HCT116 (cell line): ENCODE measurements at regions not wholly inside any gene's neighbourhood (a gene's known extent, or its start where the extent isn't known, plus 50 kb on each side); places are given as distances from the start of the nearest gene placed in this dataset.

ENCODE experiments used
- ATAC-seq: fragments of 200-7000 bp; cut with Tn5 transposase; 2 replicates; pipeline ENCODE4 v1.9.1; 2020; ENCODE audit warnings: mild to moderate bottlenecking, moderate library complexity
- BruUV-seq: library from RNA; stranded (reverse); fragments of 400-500 nt; replicated peaks from 2 replicates; lab custom pipeline; 2021; lab: Mats Ljungman, UMichigan
- CTCF ChIA-PET: fragments of 300-600 bp; sonication (Branson Sonifier 250); formaldehyde crosslinking; loops from one replicate; lab custom pipeline; 2021; ENCODE audit warnings: antibody characterized with exemption; lab: Charles Lee
- POLR2A ChIA-PET: fragments of 300-600, 350-600 bp; sonication (Branson Sonifier 250); formaldehyde crosslinking; loops from one replicate; lab custom pipeline; 2021; ENCODE audit warnings: antibody characterized with exemption; lab: Charles Lee
- RAD21 ChIA-PET, 2 experiments: fragments of 300-600 bp; sonication (Branson Sonifier 250); formaldehyde crosslinking; loops; one replicate each; lab custom pipeline; 2023; ENCODE audit warnings: low total read pairs in 2 of 2; ENCODE audit not compliant: uncharacterized antibody in 2 of 2, unreplicated experiment in 2 of 2, low non-redundant PET in 1 of 2; lab: Charles Lee
- DNase-seq: peaks from one replicate; pipeline ENCODE4 v3.0.0-alpha.2; 2010; ENCODE audit warnings: low read depth, low spot score
- H2AFZ ChIP-seq: fragments of 200-600 bp; shearing (Covaris generic), sonication (generic); 2 replicates; pipeline ENCODE4 v1.6.1; 2017; ENCODE audit warnings: low read depth, mixed run types, mixed read lengths, antibody characterized with exemption, low read length; ENCODE audit not compliant: poor library complexity, severe bottlenecking
- H3K27ac ChIP-seq: 2 replicates; pipeline ENCODE4 v1.5.1; 2012; ENCODE audit warnings: low read depth, low read length
- H3K27me3 ChIP-seq: fragments of 200-600 bp; sonication (generic); 2 replicates; pipeline ENCODE4 v1.6.1; 2016; ENCODE audit warnings: mixed run types, low read length, mixed read lengths; ENCODE audit not compliant: insufficient read depth
- H3K36me3 ChIP-seq, 2 experiments: fragments of 200-500 bp in 1 of 2; fragments of 200-600 bp in 1 of 2; sonication (Bioruptor generic) in 1 of 2; sonication (generic) in 1 of 2; 2 replicates each; pipeline versions ENCODE4 v1.5.1 to v1.6.1; 2014 to 2016; ENCODE audit warnings: low read length in 2 of 2, inconsistent platforms in 1 of 2, mixed read lengths in 1 of 2, mixed run types in 1 of 2; ENCODE audit not compliant: insufficient read depth in 2 of 2, control insufficient read depth in 1 of 2
- H3K4me1 ChIP-seq, 2 experiments: fragments of 200-600 bp in 1 of 2; sonication (generic) in 1 of 2; 2 replicates each; pipeline versions ENCODE4 v1.5.1 to v1.6.1; 2012 to 2017; ENCODE audit warnings: low read length in 2 of 2, inconsistent platforms in 1 of 2, mild to moderate bottlenecking in 1 of 2, mixed read lengths in 1 of 2, mixed run types in 1 of 2, moderate library complexity in 1 of 2; ENCODE audit not compliant: insufficient read depth in 2 of 2, control insufficient read depth in 1 of 2
- H3K4me2 ChIP-seq: fragments of 200-600 bp; sonication (generic); 2 replicates; pipeline ENCODE4 v1.6.1; 2017; ENCODE audit warnings: mixed run types, low read length, mixed read lengths
- H3K4me3 ChIP-seq, 2 experiments: fragments of 200-600 bp in 1 of 2; sonication (generic) in 1 of 2; replicated peaks in 1 of 2; 2 replicates each; pipeline ENCODE4 v1.5.1; 2011 to 2016; ENCODE audit warnings: low read length in 2 of 2, control low read depth in 1 of 2, low read depth in 1 of 2, mild to moderate bottlenecking in 1 of 2, mixed read lengths in 1 of 2, mixed run types in 1 of 2
- H3K79me2 ChIP-seq: fragments of 200-600 bp; sonication (generic); 2 replicates; pipeline ENCODE4 v1.6.1; 2017; ENCODE audit warnings: mild to moderate bottlenecking, mixed run types, low read length, moderate library complexity, mixed read lengths; ENCODE audit not compliant: insufficient read depth
- H3K9ac ChIP-seq: fragments of 200-600 bp; sonication (generic); 2 replicates; pipeline ENCODE4 v1.6.1; 2016; ENCODE audit warnings: low read length, mixed read lengths
- H3K9me2 ChIP-seq: fragments of 200-600 bp; sonication (generic), shearing (Covaris generic); 2 replicates; pipeline ENCODE4 v1.6.1; 2017; ENCODE audit warnings: mixed run types, mild to moderate bottlenecking, moderate library complexity; ENCODE audit not compliant: insufficient read depth
- H3K9me3 ChIP-seq, 2 experiments: fragments of 200-500 bp in 1 of 2; fragments of 200-600 bp in 1 of 2; sonication (Bioruptor generic) in 1 of 2; sonication (generic) in 1 of 2; 2 replicates each; pipeline ENCODE4 v1.6.1; 2014 to 2017; ENCODE audit warnings: low read length in 2 of 2, mixed read lengths in 2 of 2, inconsistent platforms in 1 of 2, low read depth in 1 of 2, mild to moderate bottlenecking in 1 of 2, mixed run types in 1 of 2, moderate library complexity in 1 of 2; ENCODE audit not compliant: control insufficient read depth in 1 of 2, insufficient read depth in 1 of 2
- H4K20me1 ChIP-seq: fragments of 200-600 bp; sonication (generic), shearing (Covaris generic); 2 replicates; pipeline ENCODE4 v1.6.1; 2017; ENCODE audit warnings: mixed run types, mild to moderate bottlenecking, moderate library complexity; ENCODE audit not compliant: insufficient read depth
- CBX3 ChIP-seq: IDR thresholded peaks from 2 replicates; pipeline ENCODE4 v1.6.1; 2012; ENCODE audit warnings: low read depth
- CEBPB ChIP-seq: IDR thresholded peaks from 2 replicates; pipeline ENCODE4 v1.6.1; 2012; ENCODE audit warnings: low read depth
- EGR1 ChIP-seq: IDR thresholded peaks from 2 replicates; pipeline ENCODE4 v1.6.1; 2012; ENCODE audit warnings: low read depth
- ELF1 ChIP-seq: IDR thresholded peaks from 2 replicates; pipeline ENCODE4 v1.6.1; 2012; ENCODE audit warnings: low read depth, borderline replicate concordance
- EZH2 ChIP-seq: fragments of 200-600 bp; sonication (generic); IDR thresholded peaks from 2 replicates; pipeline ENCODE4 v1.6.1; 2017; ENCODE audit warnings: antibody characterized with exemption, mixed run types
- EZH2phosphoT487 ChIP-seq: fragments of 200-600 bp; IDR thresholded peaks from 2 replicates; pipeline ENCODE4 v1.6.1; 2018; ENCODE audit warnings: antibody characterized with exemption, borderline replicate concordance
- FOSL1 ChIP-seq: IDR thresholded peaks from 2 replicates; pipeline ENCODE4 v1.6.1; 2012; ENCODE audit warnings: low read depth
- JUND ChIP-seq: IDR thresholded peaks from 2 replicates; pipeline ENCODE4 v1.6.1; 2012
- POLR2A ChIP-seq: IDR thresholded peaks from 2 replicates; pipeline ENCODE4 v1.7.0; 2011; ENCODE audit warnings: borderline replicate concordance; ENCODE audit not compliant: insufficient read depth, insufficient read length; ENCODE audit errors: extremely low read depth
- POLR2AphosphoS5 ChIP-seq: IDR thresholded peaks from 2 replicates; pipeline ENCODE4 v1.6.1; 2011; ENCODE audit warnings: mild to moderate bottlenecking, low read depth, low read length, moderate library complexity
- RAD21 ChIP-seq: IDR thresholded peaks from 2 replicates; pipeline ENCODE4 v1.6.1; 2012; ENCODE audit warnings: low read depth, mild to moderate bottlenecking
- SIN3A ChIP-seq: IDR thresholded peaks from 2 replicates; pipeline ENCODE4 v1.6.1; 2012; ENCODE audit warnings: low read depth
- TCF7L2 ChIP-seq: IDR thresholded peaks from 2 replicates; pipeline ENCODE4 v1.7.0; 2011; ENCODE audit warnings: borderline replicate concordance, inconsistent platforms; ENCODE audit not compliant: insufficient read depth, insufficient read length; ENCODE audit errors: extremely low read depth
- YY1 ChIP-seq: IDR thresholded peaks from 2 replicates; pipeline ENCODE4 v1.6.1; 2011; ENCODE audit warnings: low read length, low read depth, moderate library complexity, mild to moderate bottlenecking; ENCODE audit not compliant: insufficient replicate concordance; ENCODE audit errors: extremely low read depth
- ZFX ChIP-seq: fragments of 450-650 bp; IDR thresholded peaks from 2 replicates; pipeline ENCODE4 v1.6.1; 2017
- ZNF274 ChIP-seq: fragments of 200-500 bp; sonication (Bioruptor generic); IDR thresholded peaks from 2 replicates; pipeline ENCODE4 v1.6.1; 2014; ENCODE audit warnings: mild to moderate bottlenecking, low read depth, low read length, inconsistent platforms
- intact Hi-C: fragments of 100-400 bp; cut with micrococcal nuclease; formaldehyde crosslinking; loops from 2 replicates; pipeline ENCODE4 v1.10.0; 2022
- TF ChIP-seq, protein P1 (sequence below): IDR thresholded peaks from 2 replicates; pipeline ENCODE4 v1.6.1; 2012
- TF ChIP-seq, protein P2 (sequence below): IDR thresholded peaks from 2 replicates; pipeline ENCODE4 v1.6.1; 2011; ENCODE audit warnings: mild to moderate bottlenecking, low read length, moderate library complexity; ENCODE audit not compliant: insufficient replicate concordance; ENCODE audit errors: extremely low read depth

DNA sequence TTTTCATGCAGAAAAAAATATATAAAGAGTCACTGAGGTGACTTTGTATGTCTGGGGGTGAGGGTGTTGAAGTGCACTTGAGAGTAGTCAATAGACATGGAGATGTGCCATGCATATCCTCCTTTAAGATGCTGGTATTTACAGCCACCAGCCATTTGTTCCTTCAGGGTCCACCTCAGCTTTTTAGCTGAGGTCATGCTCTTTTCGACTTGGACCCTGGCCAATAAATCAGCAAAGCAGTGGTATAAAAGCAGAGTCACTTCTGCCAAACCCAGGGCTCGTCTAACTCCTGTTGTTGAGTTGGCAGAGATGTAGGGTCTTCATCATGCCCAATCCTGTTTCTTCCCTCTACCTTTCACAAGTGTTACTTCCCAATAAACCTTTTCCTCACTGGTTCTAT is 75.1 kb upstream of the OSTN start:
- Histone ChIP-seq H3K4me3 (no peak overlapping the region), H3K79me2 (no peaks in the 10 kb centered on the region), H3K9me3 (no peaks in the 10 kb centered on the region), H3K27me3 (no peaks in the 10 kb centered on the region), H3K4me1 (no peaks in the 10 kb centered on the region), H3K9me2 (no peaks in the 10 kb centered on the region; the same call in 1 of the 2 replicates), H2AFZ (no peak overlapping the region), H3K36me3 (no peaks in the 10 kb centered on the region), H3K9ac (no peak overlapping the region), H3K27ac (no peak overlapping the region), H4K20me1 (no peaks in the 10 kb centered on the region), H3K4me2 (no peak overlapping the region)
- ChIA-PET RAD21 (no interaction called here), POLR2A (no interaction called here), CTCF (interaction anchor here (0.6 kb wide), 1 partner anchor 12 kb away, joined by 3 read pairs; no protein-coding TSS in a partner anchor)
- BruUV-seq, result no TSS peak
- TF ChIP-seq ZNF274 (no peak), POLR2A (no peak), RAD21 (no peak), YY1 (no peak), TCF7L2 (no peak), POLR2AphosphoS5 (no peak), JUND (no peak), ZFX (no peak), CEBPB (no peak)
- TF ChIP-seq, protein P1, sequence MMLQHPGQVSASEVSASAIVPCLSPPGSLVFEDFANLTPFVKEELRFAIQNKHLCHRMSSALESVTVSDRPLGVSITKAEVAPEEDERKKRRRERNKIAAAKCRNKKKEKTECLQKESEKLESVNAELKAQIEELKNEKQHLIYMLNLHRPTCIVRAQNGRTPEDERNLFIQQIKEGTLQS, result no peak
- ATAC-seq, result no peak
- no peak for DNase-seq
- intact Hi-C loops, result no loop called here

DNA sequence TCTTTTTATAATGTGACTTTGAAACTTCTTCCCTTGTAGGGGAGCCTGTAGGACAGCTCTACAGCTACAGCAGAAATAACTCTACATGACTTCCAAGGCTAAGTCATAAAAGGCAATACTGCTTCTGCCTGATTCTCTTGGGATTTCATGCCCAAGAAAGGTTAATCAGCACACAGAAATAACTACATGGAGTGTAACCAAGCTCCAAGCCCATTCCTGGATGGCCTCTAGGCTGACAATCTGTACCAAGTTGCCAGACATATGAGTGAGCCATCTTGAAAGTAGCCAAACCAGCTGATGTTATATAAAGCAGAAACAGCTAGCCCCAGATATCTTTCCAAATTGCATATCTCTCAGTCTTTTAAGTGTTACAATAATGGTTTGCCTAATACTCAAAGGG is 75.8 kb upstream of the OSTN start:
- no peaks in the 10 kb centered on the region for H3K36me3 ChIP-seq
- no peak overlapping the region for H3K4me3 ChIP-seq
- H3K9me2 ChIP-seq, result no peaks in the 10 kb centered on the region; the same call in 1 of the 2 replicates
- no peak for DNase-seq
- H3K4me1 ChIP-seq, result no peaks in the 10 kb centered on the region
- ChIA-PET POLR2A (no interaction called here), CTCF (no interaction called here), RAD21 (no interaction called here)
- H3K9ac ChIP-seq, result no peak overlapping the region
- H4K20me1 ChIP-seq, result no peaks in the 10 kb centered on the region
- TF ChIP-seq FOSL1, result no peak
- TF ChIP-seq EZH2phosphoT487, result no peak
- TF ChIP-seq, protein P1, result no peak
- no peak for TF ChIP-seq CBX3
- no peak for TF ChIP-seq SIN3A
- TF ChIP-seq EGR1, result no peak
- no peak for TF ChIP-seq ELF1
- no peak for TF ChIP-seq YY1
- no peak for TF ChIP-seq EZH2
- TF ChIP-seq, protein P2, sequence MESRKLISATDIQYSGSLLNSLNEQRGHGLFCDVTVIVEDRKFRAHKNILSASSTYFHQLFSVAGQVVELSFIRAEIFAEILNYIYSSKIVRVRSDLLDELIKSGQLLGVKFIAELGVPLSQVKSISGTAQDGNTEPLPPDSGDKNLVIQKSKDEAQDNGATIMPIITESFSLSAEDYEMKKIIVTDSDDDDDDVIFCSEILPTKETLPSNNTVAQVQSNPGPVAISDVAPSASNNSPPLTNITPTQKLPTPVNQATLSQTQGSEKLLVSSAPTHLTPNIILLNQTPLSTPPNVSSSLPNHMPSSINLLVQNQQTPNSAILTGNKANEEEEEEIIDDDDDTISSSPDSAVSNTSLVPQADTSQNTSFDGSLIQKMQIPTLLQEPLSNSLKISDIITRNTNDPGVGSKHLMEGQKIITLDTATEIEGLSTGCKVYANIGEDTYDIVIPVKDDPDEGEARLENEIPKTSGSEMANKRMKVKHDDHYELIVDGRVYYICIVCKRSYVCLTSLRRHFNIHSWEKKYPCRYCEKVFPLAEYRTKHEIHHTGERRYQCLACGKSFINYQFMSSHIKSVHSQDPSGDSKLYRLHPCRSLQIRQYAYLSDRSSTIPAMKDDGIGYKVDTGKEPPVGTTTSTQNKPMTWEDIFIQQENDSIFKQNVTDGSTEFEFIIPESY, result no peak
- H3K9me3 ChIP-seq, result no peaks in the 10 kb centered on the region
- H3K27ac ChIP-seq, result no peak overlapping the region
- no TSS peak for BruUV-seq
- H3K27me3 ChIP-seq, result no peaks in the 10 kb centered on the region
- no peak overlapping the region for H2AFZ ChIP-seq
- H3K79me2 ChIP-seq, result no peaks in the 10 kb centered on the region
- no peak overlapping the region for H3K4me2 ChIP-seq
- intact Hi-C loops, result no loop called here
- no peak for ATAC-seq
